ENCODE measurements at regions not wholly inside any gene's neighbourhood (a gene's known extent, or its start where the extent isn't known, plus 50 kb on each side); places are given as distances from the start of the nearest gene placed in this dataset.

DNA sequence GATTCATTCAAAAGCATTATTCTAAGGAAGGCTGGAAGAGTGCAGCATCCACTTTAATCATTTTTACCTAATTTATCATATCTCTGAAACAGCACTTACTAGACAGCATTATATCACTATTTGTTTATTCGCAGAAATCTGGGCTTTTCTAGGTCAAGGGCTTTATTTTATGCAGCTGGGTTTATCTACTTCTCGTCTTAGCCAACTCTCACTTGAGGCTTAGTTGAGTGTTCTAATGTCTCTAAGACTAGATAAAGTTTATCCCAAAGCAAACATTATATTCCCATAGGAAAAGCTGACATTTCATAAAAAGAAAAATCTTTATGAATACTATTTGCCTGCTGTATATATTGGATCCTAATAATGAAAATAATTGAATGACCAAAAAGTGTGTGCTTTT, 720.8 kb upstream of the FLRT2 start:
- Mint-ChIP-seq H3K36me3 (no peaks in the 10 kb centered on the region), H3K4me1 (no peaks in the 10 kb centered on the region), H3K9me3 (peaks cover 0 to 27% (median 6%) of the 10 kb centered on the region in 11 donors), H3K27ac (no peak overlapping the region), H3K27me3 (no peaks in the 10 kb centered on the region), H3K4me3 (no peak overlapping the region)
- POLR2A ChIA-PET: no interaction called here
- ATAC-seq (no peak), DNase-seq (no peak)
- Histone ChIP-seq H3K27me3 (ENCODE audit: control insufficient read depth in 2 of 2, insufficient read depth in 2 of 2, low read length in 2 of 2) (no peaks in the 10 kb centered on the region), H3K27ac (ENCODE audit: low read depth, low read length) (no peak overlapping the region), H3K36me3 (ENCODE audit: control insufficient read depth in 2 of 3, insufficient read depth in 3 of 3, low read length in 3 of 3) (no peaks in the 10 kb centered on the region), H3K4me3 (ENCODE audit: low read length) (no peak overlapping the region), H3K9me3 (ENCODE audit: control insufficient read depth in 2 of 3, low read length in 3 of 3) (no peaks in the 10 kb centered on the region), H3K4me1 (ENCODE audit: control insufficient read depth in 2 of 2, insufficient read depth in 2 of 2, low read length in 2 of 2) (no peaks in the 10 kb centered on the region)
- intact Hi-C loops (cut with micrococcal nuclease): no loop called here
- CTCF ChIA-PET: no interaction called here

DNA sequence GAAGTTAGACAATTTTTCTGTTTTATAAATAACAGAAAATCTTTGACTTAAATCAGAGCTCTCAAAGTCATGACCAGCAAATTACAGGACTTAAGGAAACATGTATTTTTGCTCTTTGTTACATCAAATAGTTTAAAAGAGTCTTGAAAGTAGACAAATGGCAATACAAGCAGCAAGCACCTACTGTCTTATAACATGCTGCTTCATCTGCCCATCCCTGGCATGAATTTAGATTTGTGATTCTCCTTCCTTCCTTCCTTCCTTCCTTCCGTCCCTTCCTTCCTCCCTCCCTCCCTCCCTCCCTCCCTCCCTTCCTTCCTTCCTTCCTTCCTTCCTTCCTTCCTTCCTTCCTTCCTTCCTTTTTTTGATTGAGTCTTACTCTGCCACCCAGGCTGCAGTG, 715.6 kb upstream of the FLRT2 start:
- Mint-ChIP-seq H3K27me3 (no peaks in the 10 kb centered on the region), H3K9me3 (peaks cover 2 to 32% (median 8%) of the 10 kb centered on the region in 11 donors), H3K4me3 (no peak overlapping the region), H3K27ac (peak overlapping the region in 1 of 9 donors; percentile 81), H3K36me3 (no peaks in the 10 kb centered on the region), H3K4me1 (no peaks in the 10 kb centered on the region)
- CTCF ChIA-PET: no interaction called here
- H3K36me3 ChIP-seq (ENCODE audit: control insufficient read depth in 2 of 3, insufficient read depth in 3 of 3, low read length in 3 of 3): no peaks in the 10 kb centered on the region
- no peak for DNase-seq
- no peaks in the 10 kb centered on the region for H3K9me3 ChIP-seq (ENCODE audit: control insufficient read depth in 2 of 3, low read length in 3 of 3)
- POLR2A ChIA-PET: no interaction called here
- intact Hi-C loops (cut with micrococcal nuclease): no loop called here
- no peak overlapping the region for H3K27ac ChIP-seq (ENCODE audit: low read depth, low read length)
- H3K4me1 ChIP-seq (ENCODE audit: control insufficient read depth in 2 of 2, insufficient read depth in 2 of 2, low read length in 2 of 2): no peaks in the 10 kb centered on the region
- H3K4me3 ChIP-seq (ENCODE audit: low read length): no peak overlapping the region
- ATAC-seq: no peak
- no peaks in the 10 kb centered on the region for H3K27me3 ChIP-seq (ENCODE audit: control insufficient read depth in 2 of 2, insufficient read depth in 2 of 2, low read length in 2 of 2)

DNA sequence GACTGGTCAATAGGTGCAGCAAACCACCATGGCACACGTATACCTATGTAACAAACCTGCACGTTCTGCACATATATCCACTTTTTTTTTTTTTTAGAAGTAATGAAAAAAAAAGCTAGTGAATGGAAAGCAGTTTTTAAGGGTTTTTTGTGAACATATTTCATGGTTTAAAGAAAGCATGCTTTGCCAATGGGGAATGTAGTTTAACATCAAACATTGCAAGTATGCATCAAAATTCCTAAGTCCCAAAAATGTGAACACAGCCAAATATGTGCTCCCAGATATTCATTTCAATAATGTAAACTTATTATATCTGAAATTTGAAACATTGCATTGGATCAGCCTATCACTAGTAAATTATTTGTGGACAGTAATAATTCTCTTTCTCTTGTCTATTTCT, 710.4 kb upstream of the FLRT2 start:
- H3K27me3 Mint-ChIP-seq: no peaks in the 10 kb centered on the region
- Histone ChIP-seq H3K4me3 (ENCODE audit: low read length) (no peak overlapping the region), H3K27me3 (ENCODE audit: control insufficient read depth in 2 of 2, insufficient read depth in 2 of 2, low read length in 2 of 2) (no peaks in the 10 kb centered on the region), H3K27ac (ENCODE audit: low read depth, low read length) (no peak overlapping the region), H3K9me3 (ENCODE audit: control insufficient read depth in 2 of 3, low read length in 3 of 3) (no peaks in the 10 kb centered on the region), H3K36me3 (ENCODE audit: control insufficient read depth in 2 of 3, insufficient read depth in 3 of 3, low read length in 3 of 3) (no peaks in the 10 kb centered on the region), H3K4me1 (ENCODE audit: control insufficient read depth in 2 of 2, insufficient read depth in 2 of 2, low read length in 2 of 2) (no peaks in the 10 kb centered on the region)
- CTCF ChIA-PET: no interaction called here
- peaks cover 0 to 2% (median 0%) of the 10 kb centered on the region in 7 donors for H3K4me1 Mint-ChIP-seq
- H3K27ac Mint-ChIP-seq: no peak overlapping the region
- POLR2A ChIA-PET: no interaction called here
- ATAC-seq (no peak), DNase-seq (no peak)
- peaks cover 2 to 33% (median 13%) of the 10 kb centered on the region in 11 donors for H3K9me3 Mint-ChIP-seq
- intact Hi-C loops (cut with micrococcal nuclease): no loop called here
- no peak overlapping the region for H3K4me3 Mint-ChIP-seq
- H3K36me3 Mint-ChIP-seq: no peaks in the 10 kb centered on the region

DNA sequence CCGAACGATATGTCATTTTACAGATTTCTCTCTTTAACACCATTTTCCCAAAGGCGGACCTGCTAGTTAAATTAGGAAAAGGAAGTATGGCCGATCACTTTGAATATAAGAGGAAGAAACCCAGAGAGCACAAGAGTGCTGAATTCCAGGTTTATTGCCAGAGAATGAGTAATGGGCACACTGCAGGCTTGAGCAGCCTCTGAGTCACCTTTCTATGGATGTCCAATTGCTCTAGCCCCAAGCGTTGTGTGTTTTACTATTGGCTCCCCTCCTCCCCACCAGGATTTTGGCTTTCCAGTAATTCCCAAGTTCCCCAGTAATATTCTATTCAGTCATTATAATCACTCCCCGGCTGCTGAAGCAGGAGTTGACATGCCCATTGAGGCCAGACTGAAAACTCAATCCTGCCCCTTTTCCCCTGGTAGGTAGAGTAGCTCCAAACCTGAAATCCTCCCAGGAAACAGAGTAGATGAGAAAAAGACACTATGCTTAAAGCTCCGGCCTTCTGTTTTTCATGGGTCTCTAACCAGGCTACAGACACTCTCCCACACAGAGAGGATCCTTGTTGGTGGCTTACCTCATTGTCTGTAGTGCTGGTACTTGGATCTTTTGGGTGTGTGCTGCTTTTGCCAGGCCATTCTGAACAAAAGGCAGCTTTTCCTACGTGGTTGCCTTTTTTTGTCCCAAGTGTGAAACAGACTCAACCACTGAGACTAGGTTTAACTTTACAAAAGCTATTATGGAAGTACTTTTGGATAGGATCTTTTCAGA, 704.3 kb upstream of the FLRT2 start:
- Mint-ChIP-seq H3K4me3 (no peak overlapping the region), H3K9me3 (peaks cover 2 to 31% (median 15%) of the 10 kb centered on the region in 11 donors), H3K36me3 (no peaks in the 10 kb centered on the region), H3K27ac (no peak overlapping the region), H3K27me3 (no peaks in the 10 kb centered on the region), H3K4me1 (no peaks in the 10 kb centered on the region)
- H3K27me3 ChIP-seq (ENCODE audit: control insufficient read depth in 2 of 2, insufficient read depth in 2 of 2, low read length in 2 of 2): no peaks in the 10 kb centered on the region
- no peak overlapping the region for H3K27ac ChIP-seq (ENCODE audit: low read depth, low read length)
- H3K4me1 ChIP-seq (ENCODE audit: control insufficient read depth in 2 of 2, insufficient read depth in 2 of 2, low read length in 2 of 2): no peaks in the 10 kb centered on the region
- no peaks in the 10 kb centered on the region for H3K36me3 ChIP-seq (ENCODE audit: control insufficient read depth in 2 of 3, insufficient read depth in 3 of 3, low read length in 3 of 3)
- intact Hi-C loops (cut with micrococcal nuclease): no loop called here
- ATAC-seq: no peak
- ChIA-PET POLR2A (no interaction called here), CTCF (no interaction called here)
- DNase-seq: no peak
- H3K4me3 ChIP-seq (ENCODE audit: low read length): no peak overlapping the region
- H3K9me3 ChIP-seq (ENCODE audit: control insufficient read depth in 2 of 3, low read length in 3 of 3): no peaks in the 10 kb centered on the region

DNA sequence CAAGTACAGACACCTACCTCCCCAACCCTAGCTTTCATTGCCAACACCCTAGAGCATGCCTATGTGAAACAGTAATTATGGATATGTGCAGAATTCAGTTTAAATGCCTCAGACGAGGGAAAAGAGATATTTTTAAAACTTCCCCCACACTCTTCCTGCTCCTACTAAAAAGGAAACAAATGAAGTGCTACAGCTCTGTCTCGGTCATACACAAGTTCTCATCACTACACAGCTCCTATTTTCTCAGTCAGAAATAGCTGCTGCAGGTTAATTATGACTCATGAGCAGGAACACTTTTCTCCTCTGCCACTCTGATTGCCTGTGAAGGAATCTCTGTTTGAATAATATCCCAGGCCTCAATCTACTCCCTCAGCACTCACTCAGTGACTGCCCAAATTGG, 703.6 kb upstream of the FLRT2 start:
- no peak for DNase-seq
- H3K36me3 Mint-ChIP-seq: no peaks in the 10 kb centered on the region
- H3K9me3 ChIP-seq (ENCODE audit: control insufficient read depth in 2 of 3, low read length in 3 of 3): no peaks in the 10 kb centered on the region
- H3K27ac ChIP-seq (ENCODE audit: low read depth, low read length): no peak overlapping the region
- ChIA-PET CTCF (no interaction called here), POLR2A (no interaction called here)
- intact Hi-C loops (cut with micrococcal nuclease): no loop called here
- H3K27me3 Mint-ChIP-seq: no peaks in the 10 kb centered on the region
- H3K4me1 ChIP-seq (ENCODE audit: control insufficient read depth in 2 of 2, insufficient read depth in 2 of 2, low read length in 2 of 2): no peaks in the 10 kb centered on the region
- no peak for ATAC-seq
- H3K36me3 ChIP-seq (ENCODE audit: control insufficient read depth in 2 of 3, insufficient read depth in 3 of 3, low read length in 3 of 3): no peaks in the 10 kb centered on the region
- peaks cover 2 to 30% (median 15%) of the 10 kb centered on the region in 11 donors for H3K9me3 Mint-ChIP-seq
- H3K27ac Mint-ChIP-seq: no peak overlapping the region
- no peaks in the 10 kb centered on the region for H3K27me3 ChIP-seq (ENCODE audit: control insufficient read depth in 2 of 2, insufficient read depth in 2 of 2, low read length in 2 of 2)
- no peak overlapping the region for H3K4me3 ChIP-seq (ENCODE audit: low read length)
- no peak overlapping the region for H3K4me3 Mint-ChIP-seq
- H3K4me1 Mint-ChIP-seq: no peaks in the 10 kb centered on the region

DNA sequence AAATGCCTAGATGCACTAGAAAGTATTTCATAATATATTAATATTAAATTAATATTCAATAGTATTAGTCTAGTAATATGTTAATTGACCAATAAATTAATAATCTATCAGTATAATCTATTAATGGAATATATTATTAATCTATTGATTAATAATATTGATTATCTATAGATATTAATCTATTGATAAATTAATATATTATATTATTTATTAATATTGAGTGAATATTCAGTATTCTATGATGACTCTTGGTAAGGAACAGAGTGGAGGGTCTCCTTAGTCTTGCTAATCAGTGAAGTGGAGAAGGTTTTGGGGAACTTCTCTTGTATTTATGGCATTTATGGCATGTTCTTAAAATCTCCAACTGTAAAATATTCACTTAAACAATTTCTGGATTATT, 679.3 kb upstream of the FLRT2 start:
- intact Hi-C loops (cut with micrococcal nuclease): no loop called here
- peaks cover 0 to 6% (median 0%) of the 10 kb centered on the region in 7 donors for H3K4me1 Mint-ChIP-seq

DNA sequence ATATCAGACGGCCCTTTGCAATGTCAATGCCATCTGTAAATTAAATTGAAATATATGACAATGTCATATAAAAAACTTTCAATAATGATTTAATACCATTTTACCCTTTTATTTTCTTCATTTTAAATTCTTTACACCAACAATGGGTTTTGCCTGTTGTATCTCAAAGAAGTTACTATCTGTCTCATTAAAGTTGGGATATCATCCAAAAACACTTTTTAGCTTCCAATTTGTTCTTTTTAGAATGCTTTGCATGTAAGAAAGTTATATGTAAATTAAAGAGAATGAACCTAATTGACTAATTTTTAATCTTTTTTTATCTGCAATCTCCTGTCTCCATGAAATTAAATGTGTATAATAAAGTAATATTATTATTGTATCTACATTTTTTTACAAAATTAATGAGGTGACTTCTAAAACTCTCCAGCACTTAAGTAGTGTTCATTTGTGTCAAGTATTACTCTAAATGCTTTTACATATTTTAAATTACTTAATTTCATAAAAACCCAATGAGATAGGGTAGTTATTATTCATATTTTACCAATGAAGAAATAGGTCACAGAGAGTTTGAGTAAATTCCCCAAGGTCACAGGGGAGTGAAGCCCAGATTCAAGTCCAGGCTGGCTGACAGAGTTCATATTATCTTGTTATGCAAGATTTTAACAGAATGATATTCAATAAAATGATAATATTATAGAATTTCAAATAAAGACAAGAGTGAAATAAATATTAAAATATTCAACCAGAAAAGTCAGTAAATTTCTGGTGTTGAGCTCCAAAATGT, 673.0 kb upstream of the FLRT2 start:
- Mint-ChIP-seq H3K27me3 (no peaks in the 10 kb centered on the region), H3K27ac (no peak overlapping the region), H3K9me3 (peaks cover 3 to 26% (median 10%) of the 10 kb centered on the region in 11 donors), H3K4me3 (no peak overlapping the region), H3K4me1 (no peaks in the 10 kb centered on the region), H3K36me3 (no peaks in the 10 kb centered on the region)
- DNase-seq (no peak), ATAC-seq (no peak)
- no peak overlapping the region for H3K27ac ChIP-seq (ENCODE audit: low read depth, low read length)
- intact Hi-C loops (cut with micrococcal nuclease): no loop called here
- no peak overlapping the region for H3K4me3 ChIP-seq (ENCODE audit: low read length)
- no peaks in the 10 kb centered on the region for H3K27me3 ChIP-seq (ENCODE audit: control insufficient read depth in 2 of 2, insufficient read depth in 2 of 2, low read length in 2 of 2)
- ChIA-PET CTCF (no interaction called here), POLR2A (no interaction called here)
- H3K4me1 ChIP-seq (ENCODE audit: control insufficient read depth in 2 of 2, insufficient read depth in 2 of 2, low read length in 2 of 2): no peaks in the 10 kb centered on the region
- no peaks in the 10 kb centered on the region for H3K36me3 ChIP-seq (ENCODE audit: control insufficient read depth in 2 of 3, insufficient read depth in 3 of 3, low read length in 3 of 3)
- no peaks in the 10 kb centered on the region for H3K9me3 ChIP-seq (ENCODE audit: control insufficient read depth in 2 of 3, low read length in 3 of 3)

More for the DNA sequence above, 679.3 kb upstream of the FLRT2 start:
- peaks cover 0 to 12% (median 0%) of the 10 kb centered on the region in 5 donors for H3K36me3 Mint-ChIP-seq
- ChIA-PET POLR2A (no interaction called here), CTCF (no interaction called here)
- H3K4me3 Mint-ChIP-seq: no peak overlapping the region
- no peaks in the 10 kb centered on the region for H3K36me3 ChIP-seq (ENCODE audit: control insufficient read depth in 2 of 3, insufficient read depth in 3 of 3, low read length in 3 of 3)
- H3K4me1 ChIP-seq (ENCODE audit: control insufficient read depth in 2 of 2, insufficient read depth in 2 of 2, low read length in 2 of 2): no peaks in the 10 kb centered on the region
- no peak for ATAC-seq
- no peaks in the 10 kb centered on the region for H3K27me3 ChIP-seq (ENCODE audit: control insufficient read depth in 2 of 2, insufficient read depth in 2 of 2, low read length in 2 of 2)
- H3K9me3 ChIP-seq (ENCODE audit: control insufficient read depth in 2 of 3, low read length in 3 of 3): no peaks in the 10 kb centered on the region
- H3K27ac Mint-ChIP-seq: no peak overlapping the region
- no peak for DNase-seq
- no peaks in the 10 kb centered on the region for H3K27me3 Mint-ChIP-seq
- no peak overlapping the region for H3K4me3 ChIP-seq (ENCODE audit: low read length)
- no peak overlapping the region for H3K27ac ChIP-seq (ENCODE audit: low read depth, low read length)
- peaks cover 1 to 24% (median 12%) of the 10 kb centered on the region in 11 donors for H3K9me3 Mint-ChIP-seq

Data from naive thymus-derived CD4-positive, alpha-beta T cell (primary cell).